Ureter (tissue), 1 donor: ENCODE measurements at regions not wholly inside any gene's neighbourhood (a gene's known extent, or its start where the extent isn't known, plus 50 kb on each side); places are given as distances from the start of the nearest gene placed in this dataset.

Source experiments
- DNase-seq: peaks from one replicate; pipeline ENCODE4 v3.0.0-alpha.2; 2020; ENCODE audit warnings: low spot score
- donor health status: DM: yes; HTN: yes; CAD: no.

DNA sequence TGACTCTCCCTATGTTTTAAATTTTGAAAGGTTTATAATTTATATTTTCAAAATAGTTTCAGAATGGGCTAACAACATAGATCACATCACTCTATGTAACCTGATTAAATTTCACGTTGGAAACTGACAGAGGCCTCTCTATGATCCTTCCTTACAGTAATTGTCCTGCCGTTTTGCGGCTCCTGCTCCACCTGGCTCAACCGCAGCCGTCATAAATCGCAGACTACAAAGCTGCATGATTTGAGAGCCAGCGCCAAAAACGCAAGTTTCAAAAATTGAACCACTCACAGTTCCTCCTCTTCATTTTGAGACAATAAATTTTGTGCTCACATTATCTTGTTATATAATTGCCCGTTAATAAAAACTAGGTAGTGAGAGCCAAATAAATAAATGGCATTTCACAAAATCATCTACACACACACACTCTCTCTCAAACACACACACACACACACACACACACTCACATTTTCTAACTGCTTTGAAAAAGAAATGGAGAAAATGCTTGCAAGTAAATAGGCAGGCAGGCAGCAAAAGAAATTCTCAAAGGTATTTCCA, 263.1 kb upstream of the PSMD7 start:
- no peak for DNase-seq

DNA sequence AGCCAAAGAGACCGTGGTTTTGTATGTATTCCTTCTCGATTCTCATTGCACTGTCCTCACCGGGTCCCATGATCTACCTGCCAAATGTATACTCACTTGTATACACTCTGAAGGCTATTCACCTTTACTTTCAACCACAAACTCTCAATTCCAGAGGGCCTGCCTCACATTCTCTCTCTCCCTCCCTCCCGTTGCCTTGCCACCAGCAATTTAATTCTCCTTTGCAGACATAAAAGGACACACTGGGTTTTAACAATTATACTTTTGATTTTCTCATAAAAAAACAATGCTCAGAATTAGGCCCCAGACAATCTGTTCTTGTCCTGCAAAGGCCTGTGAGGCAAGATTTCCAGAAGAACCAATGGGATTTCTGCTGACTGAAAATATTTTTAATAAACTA, 265.1 kb upstream of the PSMD7 start:
- no peak for DNase-seq

DNA sequence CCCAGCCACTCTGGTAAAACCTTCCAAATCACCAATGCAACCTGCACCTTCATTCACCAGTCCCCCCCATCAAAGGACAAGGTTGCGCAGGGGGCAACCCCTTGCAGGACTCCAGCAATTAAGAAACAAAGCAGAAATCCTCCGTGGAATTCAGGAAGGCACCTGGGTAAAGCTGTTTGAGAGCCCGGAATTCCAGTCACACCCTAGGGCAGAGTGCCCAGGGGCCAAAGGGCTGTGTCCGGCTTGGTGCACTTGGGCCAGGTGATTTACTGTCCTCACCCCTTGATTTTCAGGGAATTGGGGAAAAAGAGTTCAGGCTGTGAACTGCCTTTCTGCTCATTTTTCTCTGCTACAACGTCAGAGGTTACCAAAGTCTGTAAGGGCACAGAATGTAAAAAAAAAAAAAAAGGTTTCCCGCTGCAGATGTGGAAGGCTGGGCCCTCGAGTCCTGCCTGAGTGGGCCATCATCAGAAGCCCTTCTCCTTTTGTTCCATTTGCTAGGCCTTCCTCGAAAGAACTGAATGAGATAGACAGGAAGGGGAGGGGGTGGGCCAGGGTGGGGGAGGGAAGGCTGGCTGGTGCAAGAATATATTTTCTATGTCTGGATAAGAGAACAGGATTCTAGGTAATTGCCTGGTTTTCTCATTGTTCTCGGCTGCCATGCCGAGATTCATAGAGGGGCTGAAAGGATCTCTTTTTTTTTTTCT, 266.5 kb upstream of the PSMD7 start:
- DNase-seq, result no peak

DNA sequence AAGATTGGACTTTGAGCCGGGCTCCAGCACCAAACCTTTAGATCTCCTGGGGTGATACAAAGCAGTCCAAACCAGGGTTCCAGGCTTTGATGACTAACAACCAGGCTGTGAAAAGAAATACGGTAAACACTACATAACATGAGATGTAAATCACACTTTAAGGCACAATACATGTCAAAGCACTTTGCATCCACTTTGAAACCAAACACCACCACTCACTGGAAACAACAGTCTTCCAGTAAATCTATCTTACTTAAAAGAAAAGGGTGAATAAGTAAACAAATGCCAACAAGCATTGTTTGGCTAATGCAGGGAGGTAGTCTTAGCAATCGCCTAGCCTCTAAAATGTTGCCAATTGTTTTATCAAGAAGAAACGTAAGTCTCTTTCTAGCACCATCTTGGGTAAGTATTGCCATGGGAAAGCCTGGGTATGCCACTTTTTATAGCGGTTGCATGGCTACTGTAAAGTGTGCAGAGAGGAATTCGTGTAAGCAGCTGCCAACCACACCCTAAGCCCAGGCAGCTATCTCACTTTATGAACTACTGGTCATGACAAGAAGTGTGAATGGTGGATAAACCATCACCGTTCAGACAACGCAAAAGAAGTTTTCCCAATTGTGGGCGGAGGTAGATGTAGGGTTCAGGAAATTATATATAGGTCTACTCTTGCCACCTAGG, 267.4 kb upstream of the PSMD7 start:
- DNase-seq, result no peak

DNA sequence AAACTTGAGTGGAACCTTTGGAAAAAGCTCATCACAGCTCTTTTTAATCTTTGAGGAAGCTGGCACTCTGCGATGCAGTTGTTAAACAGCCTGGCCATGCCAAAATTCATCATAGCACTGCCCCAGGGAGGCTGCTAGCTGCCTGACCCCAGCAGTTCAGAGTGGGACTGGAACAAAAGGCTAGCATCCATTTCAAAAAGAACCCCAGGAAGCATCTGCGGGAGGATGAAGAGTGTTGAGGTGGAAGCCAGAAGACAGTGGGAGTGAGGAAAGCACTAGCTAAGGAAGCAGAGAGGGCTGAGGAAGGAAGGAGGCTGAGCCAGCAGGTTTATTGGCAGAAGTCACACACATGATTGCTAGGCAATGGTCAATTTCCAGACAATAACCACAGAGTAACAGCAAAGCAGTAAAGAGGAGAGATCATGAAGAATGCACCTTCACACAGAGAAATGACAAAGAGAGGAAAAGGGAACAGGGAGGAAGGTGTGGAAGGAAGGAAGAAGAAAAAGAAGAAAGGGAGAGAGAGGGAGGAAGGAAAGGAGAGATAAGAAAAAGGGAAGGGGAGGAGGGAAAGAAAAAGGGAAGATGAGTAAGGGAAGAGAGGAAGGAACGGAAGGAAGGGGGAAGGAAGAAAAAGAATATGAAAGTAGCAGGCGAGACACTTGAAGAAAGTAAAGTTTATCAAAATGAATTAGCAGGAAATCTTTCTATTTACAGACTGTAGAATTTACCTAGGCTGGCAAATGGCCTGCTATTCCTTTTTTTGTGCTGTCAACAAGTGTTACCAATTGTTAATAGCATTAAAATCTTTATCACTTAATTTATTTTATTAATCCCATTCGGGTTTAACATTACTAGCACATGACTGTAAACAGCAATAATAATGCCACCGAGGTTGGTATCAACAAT, 270.0 kb upstream of the PSMD7 start:
- no peak for DNase-seq

DNA sequence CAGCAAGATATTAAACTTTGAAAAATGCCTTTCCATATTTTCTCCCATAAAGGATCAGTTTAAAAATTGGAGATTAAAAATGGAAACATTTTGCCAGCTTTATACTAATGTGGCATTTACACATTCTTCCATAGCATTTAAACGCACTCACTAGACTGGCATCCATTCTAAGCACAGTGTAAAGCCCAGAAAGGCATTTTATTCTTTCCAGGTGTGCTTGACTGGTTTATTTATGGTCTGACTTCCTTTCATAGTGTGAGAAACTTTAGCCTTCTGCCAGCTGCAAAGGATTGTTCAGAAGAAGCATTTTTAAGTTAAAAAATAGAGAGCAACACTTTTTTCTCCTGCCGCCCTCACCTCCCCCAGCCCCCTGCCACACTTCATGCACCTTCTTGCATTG, 271.7 kb upstream of the PSMD7 start:
- DNase-seq, result no peak

DNA sequence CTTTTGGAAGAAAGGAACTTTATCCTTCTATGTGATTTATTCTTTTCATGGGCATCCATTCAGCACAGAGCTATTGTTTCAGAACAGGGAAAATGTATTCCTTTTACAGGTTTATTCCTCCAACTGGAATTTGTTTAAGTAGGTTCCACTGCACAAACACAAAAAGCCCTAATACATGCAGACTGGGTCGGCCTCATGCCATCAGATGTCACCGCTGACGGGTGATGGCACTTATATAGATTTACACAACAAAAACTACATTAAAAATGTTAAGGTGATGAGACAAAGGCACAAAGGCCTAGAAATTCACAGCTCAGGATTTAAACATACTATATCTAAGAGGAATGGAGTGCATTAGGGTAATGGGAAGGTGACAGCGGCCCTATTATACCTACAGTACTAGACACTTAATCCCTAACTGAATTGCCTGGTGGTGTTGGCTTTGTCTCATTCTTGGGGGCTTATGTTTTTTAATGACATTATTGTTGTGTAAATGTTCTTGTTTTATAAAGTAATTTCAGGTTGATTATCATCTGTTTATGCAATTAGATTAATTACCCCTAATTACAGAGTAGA, 276.4 kb upstream of the PSMD7 start:
- DNase-seq, result no peak

DNA sequence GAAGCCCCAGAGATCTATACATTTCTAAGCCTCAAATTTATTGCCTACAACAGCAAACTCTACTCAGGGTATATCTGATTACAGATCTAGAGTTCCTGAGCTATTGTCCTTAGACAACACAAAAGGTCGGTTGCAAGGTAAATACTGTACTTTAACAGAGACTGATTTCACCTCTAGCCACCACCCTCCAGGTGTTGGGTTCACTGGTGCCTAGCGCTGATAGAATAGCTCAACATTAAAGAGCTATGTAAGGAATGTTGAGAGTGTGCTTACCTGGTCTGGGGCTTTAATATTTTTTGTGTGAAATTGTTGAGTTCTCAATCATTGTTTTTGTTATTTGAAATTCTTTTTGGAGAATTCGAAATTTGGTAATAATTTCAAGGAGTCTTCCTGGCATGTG, 277.0 kb upstream of the PSMD7 start:
- no peak for DNase-seq

DNA sequence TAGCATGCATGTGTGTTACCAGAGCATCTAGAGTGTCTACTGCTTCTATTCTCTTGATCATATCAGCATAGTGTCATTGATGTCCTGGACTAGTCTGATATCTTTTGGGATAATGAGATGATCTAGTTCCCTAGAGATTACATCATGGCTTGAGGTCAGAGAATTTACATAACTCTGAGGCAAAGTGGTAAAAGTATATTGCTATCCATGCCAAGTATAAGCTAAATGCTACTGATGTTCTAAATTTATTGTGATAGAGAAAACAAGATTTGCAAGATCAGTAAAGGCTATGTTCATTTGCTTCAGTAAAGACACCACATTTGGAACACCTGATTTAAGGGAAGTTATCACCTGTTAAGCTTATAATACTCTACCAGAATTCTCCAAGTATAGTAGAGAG, 280.7 kb upstream of the PSMD7 start:
- DNase-seq, result no peak

DNA sequence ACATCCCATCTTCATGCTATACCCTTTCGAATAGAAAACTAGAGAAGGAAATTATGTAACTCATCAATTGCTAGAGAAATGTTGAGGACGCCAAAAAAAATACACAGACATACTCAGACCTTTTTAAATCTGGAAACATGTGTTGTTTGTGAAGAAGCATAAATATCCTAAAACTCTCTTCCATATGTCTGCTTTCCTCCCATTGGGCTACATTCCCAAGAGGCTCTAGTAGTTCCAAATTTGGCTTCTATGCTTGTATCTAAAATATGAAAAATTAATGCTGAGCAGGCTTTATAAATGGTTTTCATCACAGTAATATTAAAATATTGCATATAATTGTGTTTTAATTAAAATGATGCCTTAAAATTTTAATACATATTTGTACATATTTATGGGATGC, 297.9 kb upstream of the PSMD7 start:
- DNase-seq, result no peak

DNA sequence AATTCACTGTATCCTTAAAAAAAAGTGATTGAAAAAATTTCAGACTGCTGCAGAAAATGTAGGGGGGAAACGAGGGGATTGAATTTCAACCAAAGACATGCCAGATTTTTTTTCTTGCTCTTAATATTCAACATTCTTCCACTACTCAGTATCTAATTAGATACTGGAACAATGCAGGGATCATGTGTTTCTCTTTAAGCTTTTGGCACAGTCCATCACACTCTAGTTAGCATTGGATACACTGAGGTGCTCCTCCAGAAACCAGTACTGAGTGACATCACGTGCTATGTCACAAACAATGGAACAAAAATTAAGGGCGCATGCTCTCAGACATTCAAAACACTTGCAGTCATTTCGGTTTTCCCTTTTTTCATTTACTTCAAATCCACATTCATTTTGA, 298.6 kb upstream of the PSMD7 start:
- DNase-seq, result no peak

DNA sequence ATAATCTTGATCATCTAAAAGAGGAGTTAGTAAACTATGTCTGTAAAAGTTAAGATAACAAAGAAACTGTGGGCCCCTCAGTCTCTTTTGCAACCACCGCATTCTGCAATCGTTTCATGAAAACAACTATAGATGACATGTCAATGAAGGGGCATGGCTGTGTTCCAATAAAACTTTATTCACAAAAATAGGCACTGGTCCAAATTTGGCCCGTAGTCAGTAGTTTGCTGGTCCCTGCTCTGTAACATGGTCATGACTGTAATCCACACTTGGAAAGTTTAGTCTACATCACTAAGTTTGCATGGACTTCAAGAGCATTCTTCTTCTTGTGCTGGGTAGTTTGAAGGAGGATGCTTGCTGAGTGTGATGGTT, 299.3 kb upstream of the PSMD7 start:
- no peak for DNase-seq

DNA sequence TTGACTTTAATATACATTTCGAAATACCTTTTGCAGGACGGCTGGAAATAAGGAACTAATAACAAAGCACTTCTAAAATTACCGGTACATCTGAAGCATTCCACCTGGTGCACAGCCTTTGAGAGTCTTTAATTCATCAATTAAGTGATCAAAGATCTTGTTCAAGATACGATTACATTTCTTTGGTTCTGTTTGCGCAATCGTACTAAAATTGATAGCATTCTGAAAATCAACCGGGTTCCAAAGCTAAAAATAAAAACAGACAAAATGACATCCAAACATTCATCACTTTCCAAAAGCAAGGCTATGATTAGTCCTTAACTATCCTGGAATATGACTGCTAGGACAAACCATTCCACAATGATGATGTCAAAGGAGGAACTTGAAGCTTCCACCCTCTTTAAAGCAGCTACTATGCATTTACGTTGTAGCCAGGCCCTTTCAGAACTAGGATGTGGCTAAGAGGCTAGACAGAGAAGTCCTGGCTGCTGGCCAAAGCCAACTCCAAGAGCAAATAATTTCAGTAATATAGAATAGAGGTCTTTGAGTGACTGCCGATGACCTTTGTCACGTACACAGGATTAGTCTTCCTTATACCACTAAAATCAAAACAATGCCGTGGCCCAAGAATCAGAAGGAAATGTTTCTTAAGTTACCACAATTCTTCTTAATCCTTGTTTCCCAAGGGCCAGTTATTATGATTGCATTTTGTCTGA, 299.8 kb upstream of the PSMD7 start:
- DNase-seq, result peak; percentile 58

DNA sequence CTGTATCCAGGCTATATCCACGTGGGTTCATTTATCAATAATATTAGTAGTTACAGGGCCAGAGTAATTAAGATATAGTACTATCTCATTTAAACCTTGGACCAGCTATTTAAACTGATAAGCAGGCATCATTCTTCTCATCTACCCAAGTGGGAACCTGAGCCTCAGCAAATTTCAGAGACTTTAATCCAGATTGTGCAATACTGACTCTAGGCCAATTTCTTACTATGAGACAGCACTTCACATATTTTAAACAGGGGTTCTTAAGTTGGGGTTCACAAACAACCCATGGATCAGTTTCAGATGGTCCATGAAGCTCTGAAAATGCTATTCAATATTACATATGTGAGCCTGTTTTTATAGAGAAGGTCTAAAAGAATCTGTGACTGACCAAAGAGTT, 302.7 kb upstream of the PSMD7 start:
- DNase-seq, result no peak

DNA sequence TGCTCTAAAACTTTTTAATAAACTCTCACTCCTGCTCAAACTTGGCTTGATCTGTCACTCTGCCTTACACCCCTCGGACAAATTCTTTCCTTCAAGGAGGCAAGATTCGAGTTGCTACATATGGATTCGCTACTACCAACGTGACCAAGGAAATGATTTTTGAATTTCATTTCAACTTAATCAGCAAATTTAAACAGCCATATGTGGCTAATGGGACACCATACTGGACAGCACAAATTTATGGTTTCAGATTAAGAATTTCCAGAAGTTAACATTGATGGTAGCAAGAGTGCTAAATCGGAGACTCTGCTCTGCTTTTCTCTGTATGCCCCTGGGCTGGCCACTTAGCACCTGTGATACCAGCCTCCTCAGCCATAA, 318.2 kb upstream of the PSMD7 start:
- no peak for DNase-seq

DNA sequence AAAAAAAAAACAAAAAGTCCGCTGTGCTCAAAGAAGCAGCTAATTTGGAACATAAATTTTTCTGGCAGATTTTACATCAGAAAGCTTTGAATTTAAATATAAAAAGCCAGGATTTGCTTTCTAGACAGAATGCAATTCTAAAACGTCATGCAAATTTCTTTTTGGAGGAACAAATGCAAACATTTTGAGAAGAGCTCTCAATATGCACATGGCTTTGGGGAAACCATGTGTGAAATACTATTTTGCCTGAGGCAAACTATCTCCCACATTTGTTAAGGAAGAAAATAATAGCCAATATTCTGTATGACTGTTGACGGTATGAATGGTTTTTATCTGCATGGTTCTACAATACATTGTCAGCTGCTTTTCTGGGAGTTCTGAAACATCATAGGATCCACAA, 320.0 kb upstream of the PSMD7 start:
- DNase-seq, result no peak

DNA sequence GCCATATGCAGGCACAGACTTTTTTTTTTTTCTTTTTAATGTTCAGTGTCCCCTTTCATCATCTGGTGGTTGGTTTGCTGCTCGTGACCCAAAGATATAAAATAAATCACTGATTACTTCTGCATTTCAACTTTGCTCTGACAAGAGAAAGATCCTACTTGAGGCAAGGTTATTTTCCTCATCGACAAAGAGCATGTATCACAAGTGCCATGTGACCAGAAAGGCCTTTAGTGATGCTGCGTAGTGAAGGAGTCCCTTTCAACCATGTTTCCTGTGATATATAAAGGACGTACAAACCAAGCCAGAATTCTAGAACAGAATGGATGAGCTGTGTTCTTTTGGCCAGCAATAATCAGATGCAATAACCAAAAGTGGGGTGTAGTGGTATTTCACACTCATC, 323.4 kb upstream of the PSMD7 start:
- DNase-seq, result no peak

DNA sequence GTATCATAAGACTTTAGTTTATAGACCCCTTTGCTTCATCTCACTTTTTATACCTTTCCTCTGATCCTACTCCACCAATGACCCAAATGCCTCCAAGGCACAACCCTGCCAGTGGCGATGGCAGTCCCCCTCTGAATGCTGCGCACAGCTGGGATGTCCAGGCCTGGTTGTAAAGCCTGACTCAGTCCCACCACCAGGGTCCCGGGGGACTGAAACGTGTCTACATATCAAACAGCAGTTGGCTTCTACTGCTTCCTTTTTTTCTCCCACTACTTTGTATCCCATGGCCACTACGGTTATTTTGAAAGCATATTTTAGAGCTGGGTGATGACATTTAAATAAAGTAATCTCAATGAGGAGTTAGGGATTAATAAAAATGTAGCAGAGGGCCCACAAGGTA, 329.8 kb upstream of the PSMD7 start:
- no peak for DNase-seq

DNA sequence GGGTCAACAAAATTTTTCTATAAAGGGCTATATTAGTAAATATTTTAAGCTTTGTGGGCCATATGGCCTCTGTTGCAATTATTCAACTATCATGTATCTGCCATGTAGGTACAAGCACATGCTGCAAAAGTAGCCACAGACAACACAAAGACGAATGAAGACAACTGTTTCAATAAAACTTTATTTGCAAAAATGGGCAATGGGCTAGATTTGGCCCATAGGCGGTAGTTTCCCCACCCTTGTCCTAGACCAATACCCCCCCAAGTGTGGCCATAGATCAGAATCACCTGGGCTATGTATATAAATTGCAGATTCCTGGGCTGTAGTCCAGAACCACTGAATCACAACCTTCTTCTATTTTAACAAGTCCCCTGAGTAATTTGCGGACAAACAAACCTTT, 331.0 kb upstream of the PSMD7 start:
- no peak for DNase-seq

DNA sequence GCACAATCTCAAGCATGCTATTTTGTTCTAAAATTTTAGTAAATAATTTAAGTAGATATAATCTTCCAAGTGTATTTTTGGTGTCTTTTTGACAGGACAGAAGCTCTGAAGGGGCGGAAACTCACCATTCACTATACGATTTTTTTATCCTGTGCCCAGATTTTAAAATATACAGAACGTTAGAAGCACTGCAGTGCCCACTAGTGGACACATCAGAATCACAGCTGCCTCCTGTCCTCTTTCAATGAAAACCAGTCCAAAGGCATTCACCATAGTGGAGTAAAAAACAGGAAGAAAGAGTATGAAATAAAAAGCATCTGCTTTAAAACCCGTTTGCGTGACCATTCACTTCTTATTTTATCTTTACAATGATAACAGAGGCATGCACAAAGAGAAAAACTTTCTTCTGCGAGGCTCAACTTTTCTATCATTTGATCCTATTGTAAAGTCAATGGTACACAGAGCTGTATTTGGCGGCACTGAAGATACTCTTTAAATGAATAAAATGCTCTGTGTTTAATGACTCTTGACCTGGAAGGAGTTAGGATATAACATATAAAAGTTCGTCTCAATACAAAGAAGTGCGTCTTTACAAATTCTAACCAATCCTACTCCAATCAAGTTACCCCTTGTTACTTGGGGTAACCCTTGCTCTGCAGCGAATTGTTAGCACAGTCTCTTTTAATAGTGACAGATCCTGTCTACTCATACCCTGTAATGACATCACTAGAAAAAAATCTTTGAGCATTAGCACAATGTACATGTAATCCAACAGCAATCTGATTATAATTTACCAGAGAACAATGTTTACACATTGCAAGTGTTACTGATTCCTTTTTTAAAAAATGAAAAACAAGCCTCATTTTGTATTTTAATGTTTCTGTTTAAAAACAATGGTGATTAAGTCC, 339.8 kb upstream of the PSMD7 start:
- peak; percentile 66 for DNase-seq

DNA sequence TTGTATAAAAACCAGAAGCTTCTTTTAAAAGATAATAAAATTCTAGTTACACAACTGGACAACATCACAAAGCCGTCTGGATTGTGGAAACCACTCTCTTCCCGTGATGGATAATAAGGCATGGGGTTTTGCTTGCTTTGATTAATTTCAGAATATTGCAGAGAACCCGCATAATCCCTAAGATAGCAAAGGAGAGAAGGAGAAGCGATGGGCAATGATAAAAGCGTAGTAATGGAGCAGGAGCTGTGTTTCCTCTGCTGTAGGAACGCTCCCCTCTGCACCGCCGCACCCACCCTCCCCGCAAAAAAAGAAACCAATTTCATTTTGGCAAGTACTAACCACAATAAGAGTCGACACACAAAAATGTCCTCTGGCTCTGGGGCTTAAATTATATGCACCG, 340.9 kb upstream of the PSMD7 start:
- DNase-seq, result no peak
